ENCODE measurements at regions not wholly inside any gene's neighbourhood (a gene's known extent, or its start where the extent isn't known, plus 50 kb on each side); places are given as distances from the start of the nearest gene placed in this dataset.
"Not testable (repeated sequence)": the region's sequence is repeated elsewhere in the genome, so short reads cannot be mapped to it uniquely, and the experiment has no call there.

DNA sequence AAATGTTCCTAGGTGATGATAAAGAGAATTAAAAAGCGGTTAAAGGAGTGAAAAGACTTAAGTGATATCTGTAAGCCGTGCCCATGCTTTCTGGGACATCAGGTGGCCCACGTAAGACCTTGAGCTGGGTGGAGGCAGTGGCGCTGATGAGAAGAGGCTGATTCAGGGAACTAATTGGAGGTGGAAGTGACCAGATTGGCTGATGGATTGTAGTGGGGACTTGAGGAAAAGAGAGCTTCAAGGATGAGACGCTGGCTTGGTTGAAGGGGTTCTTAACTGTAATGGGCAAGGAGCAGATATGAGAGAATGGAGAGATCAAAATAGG lies 69.1 kb upstream of the EP300 start:
- DNase-seq (ENCODE audit: low read depth in 2 of 2): no peak
- TF ChIP-seq, protein P1, sequence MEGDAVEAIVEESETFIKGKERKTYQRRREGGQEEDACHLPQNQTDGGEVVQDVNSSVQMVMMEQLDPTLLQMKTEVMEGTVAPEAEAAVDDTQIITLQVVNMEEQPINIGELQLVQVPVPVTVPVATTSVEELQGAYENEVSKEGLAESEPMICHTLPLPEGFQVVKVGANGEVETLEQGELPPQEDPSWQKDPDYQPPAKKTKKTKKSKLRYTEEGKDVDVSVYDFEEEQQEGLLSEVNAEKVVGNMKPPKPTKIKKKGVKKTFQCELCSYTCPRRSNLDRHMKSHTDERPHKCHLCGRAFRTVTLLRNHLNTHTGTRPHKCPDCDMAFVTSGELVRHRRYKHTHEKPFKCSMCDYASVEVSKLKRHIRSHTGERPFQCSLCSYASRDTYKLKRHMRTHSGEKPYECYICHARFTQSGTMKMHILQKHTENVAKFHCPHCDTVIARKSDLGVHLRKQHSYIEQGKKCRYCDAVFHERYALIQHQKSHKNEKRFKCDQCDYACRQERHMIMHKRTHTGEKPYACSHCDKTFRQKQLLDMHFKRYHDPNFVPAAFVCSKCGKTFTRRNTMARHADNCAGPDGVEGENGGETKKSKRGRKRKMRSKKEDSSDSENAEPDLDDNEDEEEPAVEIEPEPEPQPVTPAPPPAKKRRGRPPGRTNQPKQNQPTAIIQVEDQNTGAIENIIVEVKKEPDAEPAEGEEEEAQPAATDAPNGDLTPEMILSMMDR (IDR thresholded peaks at IDR 0.05; ENCODE audit: low read depth, low read length): no peak
- H3K4me3 ChIP-seq (replicated peaks in 1 of 2; ENCODE audit: low read depth in 2 of 2, low read length in 2 of 2): no peak overlapping the region

DNA sequence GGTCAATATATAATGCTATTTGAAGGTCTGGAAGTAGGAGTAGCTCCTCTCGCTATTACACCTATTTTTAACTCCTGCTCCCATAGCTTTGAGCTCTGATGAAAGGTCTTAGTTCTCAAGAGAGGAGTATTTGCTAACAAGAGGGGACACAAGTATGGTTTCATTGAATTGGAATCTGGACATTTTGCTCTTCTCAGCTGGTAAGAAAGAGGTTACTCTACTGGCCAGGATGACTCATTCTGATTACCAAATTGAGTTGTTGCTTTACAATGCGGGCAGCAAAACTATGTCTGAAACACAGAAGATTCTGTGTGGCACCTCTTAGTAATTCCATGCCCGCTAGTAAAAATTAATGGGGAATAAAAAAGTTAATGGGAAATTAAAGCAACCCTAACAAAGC lies 63.6 kb upstream of the EP300 start:
- DNase-seq (ENCODE audit: low read depth in 2 of 2): peak; percentile 90 to 97
- TF ChIP-seq, protein P1 (IDR thresholded peaks at IDR 0.05; ENCODE audit: low read depth, low read length): no peak
- H3K4me3 ChIP-seq (replicated peaks in 1 of 2; ENCODE audit: low read depth in 2 of 2, low read length in 2 of 2): no peak overlapping the region

DNA sequence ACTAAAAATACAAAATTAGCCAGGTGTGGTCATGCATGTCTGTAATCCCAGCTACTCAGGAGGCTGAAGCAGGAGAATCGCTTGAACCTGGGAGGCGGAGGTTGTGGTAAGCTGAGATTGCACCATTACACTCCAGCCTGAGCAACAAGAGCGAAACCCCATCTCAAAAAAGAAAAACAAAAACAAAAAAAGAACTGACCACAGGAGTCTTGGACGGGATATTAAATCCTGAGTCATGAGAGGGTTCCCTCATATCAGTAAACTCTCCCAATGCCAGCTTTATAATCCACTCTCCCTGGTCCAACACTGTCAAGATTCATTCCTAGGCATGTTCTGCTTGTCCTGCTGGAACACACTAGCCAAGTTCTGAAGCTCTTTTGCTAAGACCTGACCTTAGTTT lies 61.5 kb upstream of the EP300 start:
- TF ChIP-seq, protein P1 (IDR thresholded peaks at IDR 0.05; ENCODE audit: low read depth, low read length): no peak
- H3K4me3 ChIP-seq (replicated peaks in 1 of 2; ENCODE audit: low read depth in 2 of 2, low read length in 2 of 2): no peak overlapping the region
- peak; percentile 82 to 86 for DNase-seq (ENCODE audit: low read depth in 2 of 2)

DNA sequence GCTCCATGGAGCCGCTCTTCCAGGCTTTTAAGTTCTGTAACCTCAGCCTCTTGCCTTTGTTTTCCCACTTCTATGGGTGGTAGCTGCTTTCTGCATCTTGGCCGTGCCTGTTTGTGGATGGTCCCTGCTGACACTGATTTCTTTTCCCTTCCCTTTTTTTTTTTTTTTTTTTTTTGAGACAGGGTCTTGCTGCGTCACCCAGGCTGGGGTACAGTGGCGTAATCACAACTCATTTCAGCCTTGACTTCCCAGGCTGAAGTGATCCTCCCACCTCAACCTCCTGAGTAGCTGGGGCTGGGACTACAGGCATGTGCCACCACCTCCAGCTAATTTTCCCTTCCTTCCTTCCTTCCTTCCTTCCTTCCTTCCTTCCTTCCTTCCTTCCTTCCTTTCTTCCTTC lies 57.7 kb upstream of the EP300 start:
- DNase-seq (ENCODE audit: low read depth in 2 of 2): no peak
- no peak overlapping the region for H3K4me3 ChIP-seq (replicated peaks in 1 of 2; ENCODE audit: low read depth in 2 of 2, low read length in 2 of 2)
- TF ChIP-seq, protein P1 (IDR thresholded peaks at IDR 0.05; ENCODE audit: low read depth, low read length): no peak

DNA sequence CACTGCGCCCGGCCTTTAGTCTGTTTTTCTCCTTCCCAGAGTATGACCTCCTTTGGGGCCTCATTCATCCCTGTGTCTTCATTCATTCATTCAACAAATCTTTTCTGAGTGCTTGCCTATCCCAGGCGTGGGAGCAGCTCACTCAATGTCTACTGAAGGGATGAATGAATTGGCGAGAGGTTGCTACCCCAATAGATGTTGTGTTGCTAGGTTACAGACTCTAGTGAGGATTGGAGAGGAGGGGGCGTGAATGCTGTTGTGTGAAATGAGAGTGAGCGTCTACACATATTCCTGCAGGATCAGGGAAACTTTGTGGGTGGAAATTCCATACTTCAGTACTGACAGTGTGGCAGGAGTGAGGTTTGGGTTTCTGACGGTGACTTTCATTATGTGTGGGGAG lies 55.5 kb upstream of the EP300 start:
- DNase-seq (ENCODE audit: low read depth in 2 of 2): no peak
- TF ChIP-seq, protein P1 (IDR thresholded peaks at IDR 0.05; ENCODE audit: low read depth, low read length): no peak
- H3K4me3 ChIP-seq (replicated peaks in 1 of 2; ENCODE audit: low read depth in 2 of 2, low read length in 2 of 2): no peak overlapping the region

DNA sequence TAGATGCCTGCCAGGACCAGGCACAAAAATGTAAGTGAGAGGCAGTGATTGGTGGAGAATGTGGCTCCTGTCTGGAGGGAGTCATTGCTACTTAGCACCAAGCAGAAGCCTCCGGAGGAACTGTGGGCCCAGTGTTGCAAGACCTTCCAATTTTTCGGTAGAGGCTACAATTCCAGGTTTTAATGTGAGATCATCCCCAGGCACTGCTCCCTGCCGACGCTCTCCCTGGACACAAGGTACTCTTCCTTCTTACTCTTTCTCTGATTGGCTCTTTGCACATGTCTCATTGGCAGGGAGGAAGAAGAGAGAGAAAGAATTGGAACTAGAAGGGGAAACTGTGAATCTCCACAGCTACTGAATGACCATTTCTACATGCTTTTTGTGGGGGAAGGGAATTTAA lies 53.7 kb upstream of the EP300 start:
- TF ChIP-seq, protein P1 (IDR thresholded peaks at IDR 0.05; ENCODE audit: low read depth, low read length): no peak
- H3K4me3 ChIP-seq (replicated peaks in 1 of 2; ENCODE audit: low read depth in 2 of 2, low read length in 2 of 2): no peak overlapping the region
- no peak for DNase-seq (ENCODE audit: low read depth in 2 of 2)

DNA sequence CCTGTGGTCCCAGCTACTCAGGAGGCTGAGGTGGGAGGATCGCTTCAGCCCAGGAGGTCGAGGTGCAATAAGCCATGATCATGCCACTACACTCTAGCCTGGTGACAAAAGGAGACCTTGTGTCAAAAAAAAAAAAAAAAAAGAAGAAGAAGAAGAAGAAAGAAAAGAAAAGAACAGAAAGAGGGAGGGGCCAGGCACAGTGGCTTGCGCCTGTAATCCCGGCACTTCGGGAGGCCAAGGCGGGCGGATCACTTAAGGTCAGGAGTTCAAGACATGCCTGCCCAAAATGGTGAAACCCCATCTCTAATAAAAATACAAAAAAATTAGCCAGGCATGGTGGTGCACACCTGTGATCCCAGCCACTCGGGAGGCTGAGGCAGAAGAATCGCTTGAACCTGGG lies 52.8 kb upstream of the EP300 start:
- H3K4me3 ChIP-seq (replicated peaks in 1 of 2; ENCODE audit: low read depth in 2 of 2, low read length in 2 of 2); DNase-seq (ENCODE audit: low read depth in 2 of 2): not testable (repeated sequence)
